ENCODE measurements at regions not wholly inside any gene's neighbourhood (a gene's known extent, or its start where the extent isn't known, plus 50 kb on each side); places are given as distances from the start of the nearest gene placed in this dataset.

DNA sequence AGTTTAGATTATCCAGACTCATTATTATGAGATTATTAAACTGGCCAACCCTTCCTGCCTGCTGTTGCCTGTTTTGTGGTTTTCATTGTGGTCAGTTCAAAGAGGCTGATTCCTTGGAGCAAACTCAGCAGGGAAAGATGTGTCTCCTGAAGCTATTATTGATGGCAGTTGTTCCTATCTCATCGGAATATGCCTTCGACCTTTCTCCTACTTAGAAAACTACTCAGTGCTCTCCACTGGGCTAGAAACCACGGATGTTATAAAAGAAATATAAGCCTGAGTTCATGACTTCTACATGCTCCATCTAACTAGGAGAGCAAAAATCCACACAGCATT lies 80.2 kb upstream of the NAV2 start:
- DNase-seq (ENCODE audit: low read depth in 1 of 2, low spot score in 1 of 2) = no peak
- TF ChIP-seq GABPA (IDR thresholded peaks at IDR 0.05; ENCODE audit: low read depth) = no peak
- TF ChIP-seq, protein P1, sequence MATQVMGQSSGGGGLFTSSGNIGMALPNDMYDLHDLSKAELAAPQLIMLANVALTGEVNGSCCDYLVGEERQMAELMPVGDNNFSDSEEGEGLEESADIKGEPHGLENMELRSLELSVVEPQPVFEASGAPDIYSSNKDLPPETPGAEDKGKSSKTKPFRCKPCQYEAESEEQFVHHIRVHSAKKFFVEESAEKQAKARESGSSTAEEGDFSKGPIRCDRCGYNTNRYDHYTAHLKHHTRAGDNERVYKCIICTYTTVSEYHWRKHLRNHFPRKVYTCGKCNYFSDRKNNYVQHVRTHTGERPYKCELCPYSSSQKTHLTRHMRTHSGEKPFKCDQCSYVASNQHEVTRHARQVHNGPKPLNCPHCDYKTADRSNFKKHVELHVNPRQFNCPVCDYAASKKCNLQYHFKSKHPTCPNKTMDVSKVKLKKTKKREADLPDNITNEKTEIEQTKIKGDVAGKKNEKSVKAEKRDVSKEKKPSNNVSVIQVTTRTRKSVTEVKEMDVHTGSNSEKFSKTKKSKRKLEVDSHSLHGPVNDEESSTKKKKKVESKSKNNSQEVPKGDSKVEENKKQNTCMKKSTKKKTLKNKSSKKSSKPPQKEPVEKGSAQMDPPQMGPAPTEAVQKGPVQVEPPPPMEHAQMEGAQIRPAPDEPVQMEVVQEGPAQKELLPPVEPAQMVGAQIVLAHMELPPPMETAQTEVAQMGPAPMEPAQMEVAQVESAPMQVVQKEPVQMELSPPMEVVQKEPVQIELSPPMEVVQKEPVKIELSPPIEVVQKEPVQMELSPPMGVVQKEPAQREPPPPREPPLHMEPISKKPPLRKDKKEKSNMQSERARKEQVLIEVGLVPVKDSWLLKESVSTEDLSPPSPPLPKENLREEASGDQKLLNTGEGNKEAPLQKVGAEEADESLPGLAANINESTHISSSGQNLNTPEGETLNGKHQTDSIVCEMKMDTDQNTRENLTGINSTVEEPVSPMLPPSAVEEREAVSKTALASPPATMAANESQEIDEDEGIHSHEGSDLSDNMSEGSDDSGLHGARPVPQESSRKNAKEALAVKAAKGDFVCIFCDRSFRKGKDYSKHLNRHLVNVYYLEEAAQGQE (IDR thresholded peaks at IDR 0.05; ENCODE audit: insufficient replicate concordance, low read depth) = no peak
- no peak for TF ChIP-seq POLR2AphosphoS5 (IDR thresholded peaks at IDR 0.05; ENCODE audit: low read depth)
- TF ChIP-seq SPI1 (IDR thresholded peaks at IDR 0.05; ENCODE audit: borderline replicate concordance, low read depth) = no peak
- TF ChIP-seq, protein P2, sequence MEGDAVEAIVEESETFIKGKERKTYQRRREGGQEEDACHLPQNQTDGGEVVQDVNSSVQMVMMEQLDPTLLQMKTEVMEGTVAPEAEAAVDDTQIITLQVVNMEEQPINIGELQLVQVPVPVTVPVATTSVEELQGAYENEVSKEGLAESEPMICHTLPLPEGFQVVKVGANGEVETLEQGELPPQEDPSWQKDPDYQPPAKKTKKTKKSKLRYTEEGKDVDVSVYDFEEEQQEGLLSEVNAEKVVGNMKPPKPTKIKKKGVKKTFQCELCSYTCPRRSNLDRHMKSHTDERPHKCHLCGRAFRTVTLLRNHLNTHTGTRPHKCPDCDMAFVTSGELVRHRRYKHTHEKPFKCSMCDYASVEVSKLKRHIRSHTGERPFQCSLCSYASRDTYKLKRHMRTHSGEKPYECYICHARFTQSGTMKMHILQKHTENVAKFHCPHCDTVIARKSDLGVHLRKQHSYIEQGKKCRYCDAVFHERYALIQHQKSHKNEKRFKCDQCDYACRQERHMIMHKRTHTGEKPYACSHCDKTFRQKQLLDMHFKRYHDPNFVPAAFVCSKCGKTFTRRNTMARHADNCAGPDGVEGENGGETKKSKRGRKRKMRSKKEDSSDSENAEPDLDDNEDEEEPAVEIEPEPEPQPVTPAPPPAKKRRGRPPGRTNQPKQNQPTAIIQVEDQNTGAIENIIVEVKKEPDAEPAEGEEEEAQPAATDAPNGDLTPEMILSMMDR (IDR thresholded peaks at IDR 0.05; ENCODE audit: insufficient read depth, low read length) = no peak
- H3K4me3 ChIP-seq (replicated peaks; ENCODE audit: insufficient read depth, low read length) = no peak overlapping the region
- H3K27me3 ChIP-seq (ENCODE audit: insufficient read depth, poor library complexity, severe bottlenecking) = no peaks in the 10 kb centered on the region
- H3K27ac ChIP-seq (replicated peaks) = no peak overlapping the region

DNA sequence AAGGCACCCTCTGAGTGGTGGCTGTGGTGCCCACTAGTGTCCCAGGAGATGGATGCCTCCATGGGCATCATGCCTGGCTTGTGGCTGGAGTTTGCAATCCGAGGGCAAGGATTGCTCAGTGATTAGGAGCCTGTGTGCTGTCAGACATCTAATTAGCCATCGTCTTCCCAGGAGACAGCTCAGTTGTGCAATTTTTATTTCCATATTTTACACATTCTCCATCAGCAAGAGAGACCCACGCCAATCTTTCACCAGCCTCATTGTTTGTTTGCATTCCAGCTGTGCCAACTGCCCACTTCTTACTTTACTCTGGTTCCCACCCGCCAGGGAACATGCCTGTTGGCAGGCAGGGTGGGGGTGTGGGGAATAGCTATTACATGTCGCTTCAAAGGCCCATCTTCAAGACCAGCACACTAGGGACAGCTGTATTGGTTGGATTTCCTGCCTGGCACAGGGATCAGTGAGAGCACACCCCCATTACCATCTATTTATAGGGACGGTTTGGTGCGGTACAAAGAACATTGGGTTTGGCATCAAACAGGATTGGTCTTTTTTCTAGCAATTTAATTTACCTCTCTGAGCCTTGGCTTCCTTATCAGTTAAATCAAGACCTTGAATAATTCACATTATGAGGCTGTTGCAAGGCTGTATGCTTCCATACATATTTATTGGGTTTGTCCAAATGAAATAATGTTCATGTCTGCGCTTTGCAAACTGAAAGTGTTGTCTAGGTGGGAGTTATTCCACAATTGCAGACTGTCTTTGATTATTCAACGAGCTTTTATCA lies 80.7 kb upstream of the NAV2 start:
- no peak overlapping the region for H3K27ac ChIP-seq (replicated peaks)
- H3K27me3 ChIP-seq (ENCODE audit: insufficient read depth, poor library complexity, severe bottlenecking) = no peaks in the 10 kb centered on the region
- TF ChIP-seq, protein P2 (IDR thresholded peaks at IDR 0.05; ENCODE audit: insufficient read depth, low read length) = no peak
- TF ChIP-seq GABPA (IDR thresholded peaks at IDR 0.05; ENCODE audit: low read depth) (no peak), SPI1 (IDR thresholded peaks at IDR 0.05; ENCODE audit: borderline replicate concordance, low read depth) (no peak), POLR2AphosphoS5 (IDR thresholded peaks at IDR 0.05; ENCODE audit: low read depth) (no peak)
- TF ChIP-seq, protein P1 (IDR thresholded peaks at IDR 0.05; ENCODE audit: insufficient replicate concordance, low read depth) = no peak
- no peak overlapping the region for H3K4me3 ChIP-seq (replicated peaks; ENCODE audit: insufficient read depth, low read length)
- no peak for DNase-seq (ENCODE audit: low read depth in 1 of 2, low spot score in 1 of 2)

DNA sequence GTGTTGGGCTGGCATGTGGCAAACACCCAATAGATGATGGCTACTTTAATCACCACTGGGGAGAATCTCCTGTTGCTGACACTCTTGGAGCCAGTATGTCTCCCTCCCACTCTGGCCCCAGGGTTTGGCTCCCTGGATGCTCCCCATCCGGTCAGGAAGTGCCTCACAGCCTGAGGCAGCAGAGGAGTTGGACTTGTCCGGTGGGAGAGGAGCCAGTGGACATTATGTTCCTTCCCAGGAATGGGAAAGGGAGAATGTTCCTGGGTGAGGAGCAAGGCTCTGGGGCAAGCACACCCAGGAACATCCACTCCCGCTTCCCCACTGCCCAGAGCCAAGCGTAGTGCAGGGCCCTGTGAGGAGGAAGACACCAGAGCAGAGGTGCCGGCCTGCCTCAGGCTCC lies 84.6 kb upstream of the NAV2 start:
- no peak overlapping the region for H3K4me3 ChIP-seq (replicated peaks; ENCODE audit: insufficient read depth, low read length)
- DNase-seq (ENCODE audit: low read depth in 1 of 2, low spot score in 1 of 2) = no peak
- TF ChIP-seq, protein P2 (IDR thresholded peaks at IDR 0.05; ENCODE audit: insufficient read depth, low read length) = no peak
- TF ChIP-seq GABPA (IDR thresholded peaks at IDR 0.05; ENCODE audit: low read depth) (no peak), POLR2AphosphoS5 (IDR thresholded peaks at IDR 0.05; ENCODE audit: low read depth) (no peak), SPI1 (IDR thresholded peaks at IDR 0.05; ENCODE audit: borderline replicate concordance, low read depth) (no peak)
- TF ChIP-seq, protein P1 (IDR thresholded peaks at IDR 0.05; ENCODE audit: insufficient replicate concordance, low read depth) = no peak
- no peak overlapping the region for H3K27ac ChIP-seq (replicated peaks)
- H3K27me3 ChIP-seq (ENCODE audit: insufficient read depth, poor library complexity, severe bottlenecking) = no peaks in the 10 kb centered on the region

All from HL-60 (cell line).